ENCODE measurements at regions not wholly inside any gene's neighbourhood (a gene's known extent, or its start where the extent isn't known, plus 50 kb on each side); places are given as distances from the start of the nearest gene placed in this dataset.

- no peak overlapping the region for H2BK120ac ChIP-seq (ENCODE audit: low read depth, low read length)
- H3K36me3 ChIP-seq (ENCODE audit: control insufficient read depth in 1 of 2, insufficient read depth in 2 of 2, low read depth in 1 of 2, low read length in 2 of 2) = no peaks in the 10 kb centered on the region
- H2BK15ac ChIP-seq (ENCODE audit: low read depth, poor library complexity, severe bottlenecking) = no peak overlapping the region
- no peak overlapping the region for H3K27ac ChIP-seq (ENCODE audit: low read length, poor library complexity, severe bottlenecking)
- 70% methylated on average over 3 of the region's 3 CpGs for WGBS
- H3K27me3 ChIP-seq (ENCODE audit: control insufficient read depth in 1 of 2, insufficient read depth in 1 of 2, low read length in 2 of 2) = no peaks in the 10 kb centered on the region
- H3K4me3 ChIP-seq (ENCODE audit: insufficient read depth in 1 of 2, low read depth in 1 of 2, low read length in 2 of 2) = no peak overlapping the region
- H3K18ac ChIP-seq (ENCODE audit: low read depth in 1 of 2, low read length in 2 of 2) = no peak overlapping the region
- DNase-seq = peak; percentile 53
- H3K9me3 ChIP-seq (ENCODE audit: control insufficient read depth, low read length) = no peaks in the 10 kb centered on the region
- no peak overlapping the region for H3K4ac ChIP-seq (ENCODE audit: low read depth in 1 of 2, low read length in 2 of 2)
- H3K9ac ChIP-seq (ENCODE audit: low read length) = no peak overlapping the region
- H2AK5ac ChIP-seq (ENCODE audit: low read length, severe bottlenecking) = no peak overlapping the region
- no peak overlapping the region for H3K14ac ChIP-seq (ENCODE audit: low read length in 2 of 2)
- no peak overlapping the region for H2AFZ ChIP-seq (ENCODE audit: low read depth, low read length)
- H3K4me1 ChIP-seq (ENCODE audit: control insufficient read depth, insufficient read depth, low read depth, low read length) = no peaks in the 10 kb centered on the region
- no peak overlapping the region for H2BK5ac ChIP-seq (ENCODE audit: low read depth, low read length, poor library complexity, severe bottlenecking)
- no peak overlapping the region for H2BK12ac ChIP-seq (ENCODE audit: low read length in 2 of 2)
- no peak overlapping the region for H4K8ac ChIP-seq (ENCODE audit: low read length)
- H3K79me1 ChIP-seq (replicated peaks; ENCODE audit: low read length, poor library complexity, severe bottlenecking) = no peaks in the 10 kb centered on the region
- no peak overlapping the region for H3K4me2 ChIP-seq (ENCODE audit: low read length, poor library complexity, severe bottlenecking)
- H4K91ac ChIP-seq (ENCODE audit: low read length) = no peak overlapping the region
- no peak overlapping the region for H3K23ac ChIP-seq (ENCODE audit: low read length in 2 of 2)
These were observed 162.7 kb upstream of the ETAA1 start for GRCh38 chr2:67234440-67234839.

DNA sequence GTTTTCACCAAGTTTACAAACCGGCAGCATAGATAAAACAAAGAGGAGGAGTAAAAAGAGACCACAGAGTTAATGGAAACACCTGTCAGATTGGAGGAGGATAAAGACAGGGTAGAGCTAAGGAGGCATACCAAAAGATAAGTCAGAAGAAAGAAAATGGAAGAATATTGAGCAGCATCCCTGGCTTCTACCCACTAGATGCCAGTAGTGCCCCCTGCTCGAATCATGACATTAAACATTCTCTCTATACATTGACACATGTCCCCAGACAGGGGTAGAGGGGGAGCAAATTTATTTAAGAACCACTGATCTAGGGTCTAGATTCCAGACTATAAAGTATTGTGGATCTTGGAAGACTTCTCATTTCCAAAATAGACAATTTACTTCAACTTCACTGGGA is 159.8 kb upstream of the ETAA1 start:
- H3K27ac ChIP-seq (ENCODE audit: low read length, poor library complexity, severe bottlenecking) = no peak overlapping the region
- no peak overlapping the region for H3K4ac ChIP-seq (ENCODE audit: low read depth in 1 of 2, low read length in 2 of 2)
- no peak overlapping the region for H4K8ac ChIP-seq (ENCODE audit: low read length)
- H3K4me2 ChIP-seq (ENCODE audit: low read length, poor library complexity, severe bottlenecking) = no peak overlapping the region
- H3K27me3 ChIP-seq (ENCODE audit: control insufficient read depth in 1 of 2, insufficient read depth in 1 of 2, low read length in 2 of 2) = no peaks in the 10 kb centered on the region
- no peak overlapping the region for H2AK5ac ChIP-seq (ENCODE audit: low read length, severe bottlenecking)
- H2AFZ ChIP-seq (ENCODE audit: low read depth, low read length) = no peak overlapping the region
- H3K23ac ChIP-seq (ENCODE audit: low read length in 2 of 2) = no peak overlapping the region
- no peak overlapping the region for H3K9ac ChIP-seq (ENCODE audit: low read length)
- H3K9me3 ChIP-seq (ENCODE audit: control insufficient read depth, low read length) = no peaks in the 10 kb centered on the region
- H2BK120ac ChIP-seq (ENCODE audit: low read depth, low read length) = no peak overlapping the region
- 94% methylated on average over 1 of the region's 2 CpGs for WGBS
- H3K18ac ChIP-seq (ENCODE audit: low read depth in 1 of 2, low read length in 2 of 2) = no peak overlapping the region
- no peak overlapping the region for H2BK12ac ChIP-seq (ENCODE audit: low read length in 2 of 2)
- H3K14ac ChIP-seq (ENCODE audit: low read length in 2 of 2) = no peak overlapping the region
- no peak overlapping the region for H3K4me3 ChIP-seq (ENCODE audit: insufficient read depth in 1 of 2, low read depth in 1 of 2, low read length in 2 of 2)
- no peak overlapping the region for H2BK5ac ChIP-seq (ENCODE audit: low read depth, low read length, poor library complexity, severe bottlenecking)
- H3K36me3 ChIP-seq (ENCODE audit: control insufficient read depth in 1 of 2, insufficient read depth in 2 of 2, low read depth in 1 of 2, low read length in 2 of 2) = no peaks in the 10 kb centered on the region
- DNase-seq = no peak
- H3K79me1 ChIP-seq (replicated peaks; ENCODE audit: low read length, poor library complexity, severe bottlenecking) = no peaks in the 10 kb centered on the region
- H3K4me1 ChIP-seq (ENCODE audit: control insufficient read depth, insufficient read depth, low read depth, low read length) = no peaks in the 10 kb centered on the region
- H4K91ac ChIP-seq (ENCODE audit: low read length) = no peak overlapping the region
- H2BK15ac ChIP-seq (ENCODE audit: low read depth, poor library complexity, severe bottlenecking) = no peak overlapping the region

- Histone ChIP-seq H3K14ac (ENCODE audit: low read length in 2 of 2) (no peak overlapping the region), H2AFZ (ENCODE audit: low read depth, low read length) (no peak overlapping the region), H3K27me3 (ENCODE audit: control insufficient read depth in 1 of 2, insufficient read depth in 1 of 2, low read length in 2 of 2) (no peaks in the 10 kb centered on the region), H3K27ac (ENCODE audit: low read length, poor library complexity, severe bottlenecking) (no peak overlapping the region), H2AK5ac (ENCODE audit: low read length, severe bottlenecking) (no peak overlapping the region), H4K8ac (ENCODE audit: low read length) (no peak overlapping the region), H2BK120ac (ENCODE audit: low read depth, low read length) (no peak overlapping the region), H3K23ac (ENCODE audit: low read length in 2 of 2) (no peak overlapping the region), H3K36me3 (ENCODE audit: control insufficient read depth in 1 of 2, insufficient read depth in 2 of 2, low read depth in 1 of 2, low read length in 2 of 2) (no peaks in the 10 kb centered on the region), H3K4ac (ENCODE audit: low read depth in 1 of 2, low read length in 2 of 2) (no peak overlapping the region), H2BK15ac (ENCODE audit: low read depth, poor library complexity, severe bottlenecking) (no peak overlapping the region), H3K18ac (ENCODE audit: low read depth in 1 of 2, low read length in 2 of 2) (no peak overlapping the region), H3K79me1 (replicated peaks; ENCODE audit: low read length, poor library complexity, severe bottlenecking) (no peaks in the 10 kb centered on the region), H4K91ac (ENCODE audit: low read length) (no peak overlapping the region), H3K4me2 (ENCODE audit: low read length, poor library complexity, severe bottlenecking) (no peak overlapping the region), H2BK5ac (ENCODE audit: low read depth, low read length, poor library complexity, severe bottlenecking) (no peak overlapping the region), H3K9me3 (ENCODE audit: control insufficient read depth, low read length) (no peaks in the 10 kb centered on the region), H3K4me3 (ENCODE audit: insufficient read depth in 1 of 2, low read depth in 1 of 2, low read length in 2 of 2) (no peak overlapping the region), H3K4me1 (ENCODE audit: control insufficient read depth, insufficient read depth, low read depth, low read length) (no peaks in the 10 kb centered on the region), H3K9ac (ENCODE audit: low read length) (no peak overlapping the region), H2BK12ac (ENCODE audit: low read length in 2 of 2) (no peak overlapping the region)
- WGBS = 91% methylated on average over 2 of the region's 2 CpGs
- DNase-seq = no peak
These were observed 156.6 kb upstream of the ETAA1 start for GRCh38 chr2:67240507-67240906.

GRCh38 chr2:67241453-67241852 is 155.7 kb upstream of the ETAA1 start:
- no peak overlapping the region for H3K4ac ChIP-seq (ENCODE audit: low read depth in 1 of 2, low read length in 2 of 2)
- no peaks in the 10 kb centered on the region for H3K36me3 ChIP-seq (ENCODE audit: control insufficient read depth in 1 of 2, insufficient read depth in 2 of 2, low read depth in 1 of 2, low read length in 2 of 2)
- no peaks in the 10 kb centered on the region for H3K4me1 ChIP-seq (ENCODE audit: control insufficient read depth, insufficient read depth, low read depth, low read length)
- H2BK5ac ChIP-seq (ENCODE audit: low read depth, low read length, poor library complexity, severe bottlenecking) = no peak overlapping the region
- H2BK12ac ChIP-seq (ENCODE audit: low read length in 2 of 2) = no peak overlapping the region
- no peak overlapping the region for H3K9ac ChIP-seq (ENCODE audit: low read length)
- no peak overlapping the region for H4K91ac ChIP-seq (ENCODE audit: low read length)
- H3K14ac ChIP-seq (ENCODE audit: low read length in 2 of 2) = no peak overlapping the region
- H3K18ac ChIP-seq (ENCODE audit: low read depth in 1 of 2, low read length in 2 of 2) = no peak overlapping the region
- H3K79me1 ChIP-seq (replicated peaks; ENCODE audit: low read length, poor library complexity, severe bottlenecking) = no peaks in the 10 kb centered on the region
- H2AK5ac ChIP-seq (ENCODE audit: low read length, severe bottlenecking) = no peak overlapping the region
- H3K4me3 ChIP-seq (ENCODE audit: insufficient read depth in 1 of 2, low read depth in 1 of 2, low read length in 2 of 2) = no peak overlapping the region
- no peaks in the 10 kb centered on the region for H3K27me3 ChIP-seq (ENCODE audit: control insufficient read depth in 1 of 2, insufficient read depth in 1 of 2, low read length in 2 of 2)
- H4K8ac ChIP-seq (ENCODE audit: low read length) = no peak overlapping the region
- H3K23ac ChIP-seq (ENCODE audit: low read length in 2 of 2) = no peak overlapping the region
- DNase-seq = no peak
- no peaks in the 10 kb centered on the region for H3K9me3 ChIP-seq (ENCODE audit: control insufficient read depth, low read length)
- H2BK15ac ChIP-seq (ENCODE audit: low read depth, poor library complexity, severe bottlenecking) = no peak overlapping the region
- no peak overlapping the region for H3K27ac ChIP-seq (ENCODE audit: low read length, poor library complexity, severe bottlenecking)
- WGBS = 100% methylated on average over 1 of the region's 1 CpG
- no peak overlapping the region for H2BK120ac ChIP-seq (ENCODE audit: low read depth, low read length)
- H3K4me2 ChIP-seq (ENCODE audit: low read length, poor library complexity, severe bottlenecking) = no peak overlapping the region
- no peak overlapping the region for H2AFZ ChIP-seq (ENCODE audit: low read depth, low read length)

Measured in mesenchymal stem cell (in vitro differentiated cells and primary cell).